ENCODE measurements at regions not wholly inside any gene's neighbourhood (a gene's known extent, or its start where the extent isn't known, plus 50 kb on each side); places are given as distances from the start of the nearest gene placed in this dataset.

DNA sequence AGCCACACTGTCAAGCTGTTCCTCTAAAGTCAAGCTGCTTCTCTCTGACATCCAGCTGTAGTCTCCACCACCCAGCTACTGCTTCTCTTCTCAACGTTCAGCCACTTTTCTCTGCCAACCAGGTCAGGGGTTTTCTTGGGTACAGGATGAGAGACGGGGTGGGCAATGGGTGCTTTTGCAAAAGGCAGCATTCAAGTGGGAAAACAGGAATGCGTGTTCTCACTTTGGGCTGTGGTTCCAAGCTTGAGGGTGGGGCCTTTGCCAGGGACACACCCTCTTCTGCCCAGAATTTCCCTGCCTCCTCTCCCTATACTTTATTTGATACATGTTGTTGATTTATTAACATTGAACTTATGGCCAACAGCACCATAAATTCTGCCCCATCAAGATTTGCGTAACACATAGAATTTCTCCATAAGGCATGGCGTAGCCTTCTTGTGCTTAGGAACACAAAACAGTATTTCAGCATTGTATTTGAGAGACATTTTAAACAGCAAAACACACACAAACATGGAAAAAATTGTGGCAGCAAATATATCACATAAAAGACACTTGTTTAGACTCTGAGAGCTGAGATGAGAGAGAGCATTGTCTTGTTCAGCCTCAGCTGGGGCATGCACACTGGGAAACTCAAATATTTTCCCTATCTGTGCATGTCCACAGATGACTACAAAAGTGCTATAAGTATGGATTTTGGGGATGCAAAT is 392.8 kb downstream of the SLITRK6 start:
- TF ChIP-seq, protein P1, sequence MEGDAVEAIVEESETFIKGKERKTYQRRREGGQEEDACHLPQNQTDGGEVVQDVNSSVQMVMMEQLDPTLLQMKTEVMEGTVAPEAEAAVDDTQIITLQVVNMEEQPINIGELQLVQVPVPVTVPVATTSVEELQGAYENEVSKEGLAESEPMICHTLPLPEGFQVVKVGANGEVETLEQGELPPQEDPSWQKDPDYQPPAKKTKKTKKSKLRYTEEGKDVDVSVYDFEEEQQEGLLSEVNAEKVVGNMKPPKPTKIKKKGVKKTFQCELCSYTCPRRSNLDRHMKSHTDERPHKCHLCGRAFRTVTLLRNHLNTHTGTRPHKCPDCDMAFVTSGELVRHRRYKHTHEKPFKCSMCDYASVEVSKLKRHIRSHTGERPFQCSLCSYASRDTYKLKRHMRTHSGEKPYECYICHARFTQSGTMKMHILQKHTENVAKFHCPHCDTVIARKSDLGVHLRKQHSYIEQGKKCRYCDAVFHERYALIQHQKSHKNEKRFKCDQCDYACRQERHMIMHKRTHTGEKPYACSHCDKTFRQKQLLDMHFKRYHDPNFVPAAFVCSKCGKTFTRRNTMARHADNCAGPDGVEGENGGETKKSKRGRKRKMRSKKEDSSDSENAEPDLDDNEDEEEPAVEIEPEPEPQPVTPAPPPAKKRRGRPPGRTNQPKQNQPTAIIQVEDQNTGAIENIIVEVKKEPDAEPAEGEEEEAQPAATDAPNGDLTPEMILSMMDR (IDR thresholded peaks at IDR 0.05): no peak
- TF ChIP-seq EP300 (IDR thresholded peaks at IDR 0.05): no peak
